ENCODE measurements at regions not wholly inside any gene's neighbourhood (a gene's known extent, or its start where the extent isn't known, plus 50 kb on each side); places are given as distances from the start of the nearest gene placed in this dataset.

GRCh38 chr13:21971662-21972621 lies 301.1 kb downstream of the FGF9 start:
- H3K4me3 Mint-ChIP-seq, result no peak overlapping the region
- POLR2A ChIA-PET (ENCODE audit: partially characterized antibody), result no interaction called here
- no peak overlapping the region for H3K27ac ChIP-seq (ENCODE audit: low read depth, low read length)

GRCh38 chr13:21973437-21974125 lies 302.7 kb downstream of the FGF9 start:
- Histone ChIP-seq H3K9me3 (ENCODE audit: control insufficient read depth in 1 of 2, low read length in 2 of 2) (no peaks in the 10 kb centered on the region), H3K27me3 (ENCODE audit: insufficient read depth, low read length) (no peaks in the 10 kb centered on the region), H3K36me3 (ENCODE audit: insufficient read depth, low read length) (no peaks in the 10 kb centered on the region), H3K27ac (ENCODE audit: low read depth, low read length) (no peak overlapping the region), H3K4me3 (ENCODE audit: low read length in 2 of 2) (no peak overlapping the region), H3K4me1 (ENCODE audit: insufficient read depth, low read length) (no peaks in the 10 kb centered on the region)
- DNase-seq, result no peak
- Mint-ChIP-seq H3K4me3 (no peak overlapping the region), H3K9me3 (peaks cover 0 to 1% (median 0%) of the 10 kb centered on the region in 8 donors), H3K36me3 (no peaks in the 10 kb centered on the region), H3K4me1 (peaks cover 0 to 3% (median 0%) of the 10 kb centered on the region in 4 donors), H3K27me3 (no peaks in the 10 kb centered on the region), H3K27ac (no peak overlapping the region)
- intact Hi-C loops (cut with micrococcal nuclease), result no loop called here
- ChIA-PET POLR2A (ENCODE audit: partially characterized antibody) (no interaction called here), CTCF (ENCODE audit: partially characterized antibody) (no interaction called here)

More at GRCh38 chr13:21971662-21972621, 301.1 kb downstream of the FGF9 start:
- CTCF ChIA-PET (ENCODE audit: partially characterized antibody), result no interaction called here
- Mint-ChIP-seq H3K27me3 (no peaks in the 10 kb centered on the region), H3K4me1 (peaks cover 0 to 2% (median 0%) of the 10 kb centered on the region in 4 donors), H3K36me3 (no peaks in the 10 kb centered on the region), H3K27ac (no peak overlapping the region), H3K9me3 (peaks cover 0 to 1% (median 0%) of the 10 kb centered on the region in 8 donors)
- Histone ChIP-seq H3K36me3 (ENCODE audit: insufficient read depth, low read length) (no peaks in the 10 kb centered on the region), H3K4me3 (ENCODE audit: low read length in 2 of 2) (no peak overlapping the region), H3K9me3 (ENCODE audit: control insufficient read depth in 1 of 2, low read length in 2 of 2) (no peaks in the 10 kb centered on the region), H3K27me3 (ENCODE audit: insufficient read depth, low read length) (no peaks in the 10 kb centered on the region), H3K4me1 (ENCODE audit: insufficient read depth, low read length) (no peaks in the 10 kb centered on the region)
- no peak for DNase-seq
- intact Hi-C loops (cut with micrococcal nuclease), result no loop called here

GRCh38 chr13:21974741-21975140 lies 303.9 kb downstream of the FGF9 start:
- H3K27me3 Mint-ChIP-seq, result no peaks in the 10 kb centered on the region
- intact Hi-C loops (cut with micrococcal nuclease), result no loop called here
- POLR2A ChIA-PET (ENCODE audit: partially characterized antibody), result no interaction called here

GRCh38 chr13:21976159-21976558 lies 305.3 kb downstream of the FGF9 start:
- Histone ChIP-seq H3K4me3 (ENCODE audit: low read length in 2 of 2) (no peak overlapping the region), H3K36me3 (ENCODE audit: insufficient read depth, low read length) (no peaks in the 10 kb centered on the region), H3K27me3 (ENCODE audit: insufficient read depth, low read length) (no peaks in the 10 kb centered on the region), H3K4me1 (ENCODE audit: insufficient read depth, low read length) (no peaks in the 10 kb centered on the region), H3K27ac (ENCODE audit: low read depth, low read length) (no peak overlapping the region), H3K9me3 (ENCODE audit: control insufficient read depth in 1 of 2, low read length in 2 of 2) (no peaks in the 10 kb centered on the region)
- CTCF ChIA-PET (ENCODE audit: partially characterized antibody), result no interaction called here
- Mint-ChIP-seq H3K9me3 (peaks cover 0 to 1% (median 0%) of the 10 kb centered on the region in 8 donors), H3K4me1 (peaks cover 0 to 6% (median 0%) of the 10 kb centered on the region in 4 donors), H3K27ac (peak overlapping the region in 1 of 7 donors; percentile 7), H3K4me3 (no peak overlapping the region), H3K36me3 (no peaks in the 10 kb centered on the region), H3K27me3 (no peaks in the 10 kb centered on the region)
- POLR2A ChIA-PET (ENCODE audit: partially characterized antibody), result no interaction called here
- no peak for DNase-seq
- intact Hi-C loops (cut with micrococcal nuclease), result no loop called here

More at GRCh38 chr13:21974741-21975140, 303.9 kb downstream of the FGF9 start:
- no peaks in the 10 kb centered on the region for H3K27me3 ChIP-seq (ENCODE audit: insufficient read depth, low read length)
- H3K9me3 ChIP-seq (ENCODE audit: control insufficient read depth in 1 of 2, low read length in 2 of 2), result no peaks in the 10 kb centered on the region
- no peak overlapping the region for H3K4me3 ChIP-seq (ENCODE audit: low read length in 2 of 2)
- H3K27ac ChIP-seq (ENCODE audit: low read depth, low read length), result no peak overlapping the region
- H3K4me1 Mint-ChIP-seq, result peaks cover 0 to 6% (median 0%) of the 10 kb centered on the region in 4 donors
- no peaks in the 10 kb centered on the region for H3K36me3 ChIP-seq (ENCODE audit: insufficient read depth, low read length)
- no peak for DNase-seq
- H3K4me3 Mint-ChIP-seq, result no peak overlapping the region
- peaks cover 0 to 1% (median 0%) of the 10 kb centered on the region in 8 donors for H3K9me3 Mint-ChIP-seq
- no peaks in the 10 kb centered on the region for H3K4me1 ChIP-seq (ENCODE audit: insufficient read depth, low read length)
- no peaks in the 10 kb centered on the region for H3K36me3 Mint-ChIP-seq
- CTCF ChIA-PET (ENCODE audit: partially characterized antibody), result no interaction called here
- H3K27ac Mint-ChIP-seq, result no peak overlapping the region

- Mint-ChIP-seq H3K27me3 (peaks cover 0 to 2% of the 10 kb centered on the region in 2 donors), H3K27ac (peak overlapping the region in 1 of 7 donors; percentile 1), H3K4me3 (no peak overlapping the region), H3K36me3 (no peaks in the 10 kb centered on the region), H3K9me3 (peaks cover 0 to 1% (median 0%) of the 10 kb centered on the region in 8 donors), H3K4me1 (peaks cover 0 to 6% (median 2%) of the 10 kb centered on the region in 4 donors)
- POLR2A ChIA-PET (ENCODE audit: partially characterized antibody), result no interaction called here
- Histone ChIP-seq H3K4me3 (ENCODE audit: low read length in 2 of 2) (no peak overlapping the region), H3K36me3 (ENCODE audit: insufficient read depth, low read length) (no peaks in the 10 kb centered on the region), H3K4me1 (ENCODE audit: insufficient read depth, low read length) (no peaks in the 10 kb centered on the region), H3K27me3 (ENCODE audit: insufficient read depth, low read length) (no peaks in the 10 kb centered on the region), H3K9me3 (ENCODE audit: control insufficient read depth in 1 of 2, low read length in 2 of 2) (no peaks in the 10 kb centered on the region), H3K27ac (ENCODE audit: low read depth, low read length) (no peak overlapping the region)
- CTCF ChIA-PET (ENCODE audit: partially characterized antibody), result interaction anchor here (1.3 kb wide), 1 partner anchor 10 kb away, joined by 3 read pairs; no protein-coding TSS in a partner anchor
- no peak for DNase-seq
- intact Hi-C loops (cut with micrococcal nuclease), result no loop called here
Measured at GRCh38 chr13:21979161-21979806, 308.4 kb downstream of the FGF9 start.

GRCh38 chr13:21980049-21980448 lies 309.2 kb downstream of the FGF9 start:
- H3K36me3 ChIP-seq (ENCODE audit: insufficient read depth, low read length), result no peaks in the 10 kb centered on the region
- Mint-ChIP-seq H3K36me3 (no peaks in the 10 kb centered on the region), H3K4me3 (no peak overlapping the region), H3K27me3 (peaks cover 0 to 2% of the 10 kb centered on the region in 2 donors), H3K27ac (no peak overlapping the region), H3K9me3 (peaks cover 0 to 1% (median 0%) of the 10 kb centered on the region in 8 donors), H3K4me1 (peaks cover 0 to 6% (median 2%) of the 10 kb centered on the region in 4 donors)
- H3K27me3 ChIP-seq (ENCODE audit: insufficient read depth, low read length), result no peaks in the 10 kb centered on the region
- ChIA-PET CTCF (ENCODE audit: partially characterized antibody) (interaction anchor here (1.3 kb wide), 1 partner anchor 10 kb away, joined by 3 read pairs; no protein-coding TSS in a partner anchor), POLR2A (ENCODE audit: partially characterized antibody) (no interaction called here)
- H3K4me1 ChIP-seq (ENCODE audit: insufficient read depth, low read length), result no peaks in the 10 kb centered on the region
- H3K9me3 ChIP-seq (ENCODE audit: control insufficient read depth in 1 of 2, low read length in 2 of 2), result no peaks in the 10 kb centered on the region
- intact Hi-C loops (cut with micrococcal nuclease), result no loop called here
- H3K27ac ChIP-seq (ENCODE audit: low read depth, low read length), result no peak overlapping the region
- H3K4me3 ChIP-seq (ENCODE audit: low read length in 2 of 2), result no peak overlapping the region
- DNase-seq, result no peak

GRCh38 chr13:21984156-21984555 lies 313.3 kb downstream of the FGF9 start:
- Mint-ChIP-seq H3K4me1 (peaks cover 0 to 3% (median 0%) of the 10 kb centered on the region in 4 donors), H3K27me3 (peaks cover 0 to 2% of the 10 kb centered on the region in 2 donors), H3K9me3 (no peaks in the 10 kb centered on the region), H3K4me3 (no peak overlapping the region), H3K27ac (no peak overlapping the region), H3K36me3 (no peaks in the 10 kb centered on the region)
- DNase-seq, result no peak
- no peak overlapping the region for H3K4me3 ChIP-seq (ENCODE audit: low read length in 2 of 2)
- no peaks in the 10 kb centered on the region for H3K9me3 ChIP-seq (ENCODE audit: control insufficient read depth in 1 of 2, low read length in 2 of 2)
- intact Hi-C loops (cut with micrococcal nuclease), result no loop called here
- no peaks in the 10 kb centered on the region for H3K36me3 ChIP-seq (ENCODE audit: insufficient read depth, low read length)
- H3K27ac ChIP-seq (ENCODE audit: low read depth, low read length), result no peak overlapping the region
- H3K4me1 ChIP-seq (ENCODE audit: insufficient read depth, low read length), result no peaks in the 10 kb centered on the region
- H3K27me3 ChIP-seq (ENCODE audit: insufficient read depth, low read length), result no peaks in the 10 kb centered on the region
- CTCF ChIA-PET (ENCODE audit: partially characterized antibody), result no interaction called here
- POLR2A ChIA-PET (ENCODE audit: partially characterized antibody), result no interaction called here

Data from CD4-positive, alpha-beta memory T cell (primary cell).